IMR-90 (cell line): ENCODE measurements at regions not wholly inside any gene's neighbourhood (a gene's known extent, or its start where the extent isn't known, plus 50 kb on each side); places are given as distances from the start of the nearest gene placed in this dataset.

Experiments used
- SMC3 ChIP-seq: fragments of 150-350 bp; IDR thresholded peaks from 2 replicates; pipeline ENCODE4 v1.6.1; 2016; ENCODE audit warnings: low read depth, mild to moderate bottlenecking, antibody characterized with exemption, low read length, moderate library complexity
- USF2 ChIP-seq: fragments of 150-350 bp; IDR thresholded peaks from 2 replicates; pipeline ENCODE4 v1.6.1; 2017; ENCODE audit warnings: mild to moderate bottlenecking, antibody characterized with exemption, low read length, low read depth

- TF ChIP-seq USF2 (no peak), SMC3 (no peak)
Measured at GRCh38 chr7:130910949-130911944, 177.2 kb upstream of the KLF14 start (continued).
